ENCODE measurements at regions not wholly inside any gene's neighbourhood (a gene's known extent, or its start where the extent isn't known, plus 50 kb on each side); places are given as distances from the start of the nearest gene placed in this dataset.
A peak's percentile ranks its signal among the peaks of the same experiment; 100 is the strongest.
"Not testable (repeated sequence)": the region's sequence is repeated elsewhere in the genome, so short reads cannot be mapped to it uniquely, and the experiment has no call there.

DNA sequence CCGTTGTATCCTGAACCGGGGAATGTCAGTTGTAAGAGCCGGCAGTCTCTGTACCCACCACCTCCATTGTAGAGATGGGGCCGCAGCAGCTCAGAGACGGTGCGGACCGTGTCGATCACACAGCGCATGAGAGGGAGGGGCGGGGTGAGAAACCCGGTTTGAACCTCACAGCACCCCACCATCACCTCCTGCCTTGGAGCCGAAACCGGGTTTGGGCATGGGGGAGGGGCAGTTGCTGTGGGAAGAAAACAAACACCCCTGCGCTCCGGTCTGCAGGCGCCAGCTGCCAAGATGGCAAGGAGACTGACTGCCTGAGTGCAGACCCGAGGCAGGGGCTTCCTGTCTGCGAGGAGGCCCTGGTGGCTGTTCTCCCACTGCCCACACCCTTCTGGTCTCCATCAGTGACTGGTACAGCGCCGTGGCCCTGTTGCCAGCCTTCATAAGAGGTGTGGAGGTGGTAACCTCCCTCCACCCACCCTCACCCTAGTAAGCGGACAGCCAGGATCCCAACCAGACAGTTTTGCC lies 69.2 kb upstream of the SSBP3 start:
- ATAC-seq (ENCODE audit: low read depth) (no peak), DNase-seq (ENCODE audit: low spot score) (no peak)
- H3K9me3 ChIP-seq (ENCODE audit: severe bottlenecking), result no peaks in the 10 kb centered on the region
- TF ChIP-seq, protein P1, sequence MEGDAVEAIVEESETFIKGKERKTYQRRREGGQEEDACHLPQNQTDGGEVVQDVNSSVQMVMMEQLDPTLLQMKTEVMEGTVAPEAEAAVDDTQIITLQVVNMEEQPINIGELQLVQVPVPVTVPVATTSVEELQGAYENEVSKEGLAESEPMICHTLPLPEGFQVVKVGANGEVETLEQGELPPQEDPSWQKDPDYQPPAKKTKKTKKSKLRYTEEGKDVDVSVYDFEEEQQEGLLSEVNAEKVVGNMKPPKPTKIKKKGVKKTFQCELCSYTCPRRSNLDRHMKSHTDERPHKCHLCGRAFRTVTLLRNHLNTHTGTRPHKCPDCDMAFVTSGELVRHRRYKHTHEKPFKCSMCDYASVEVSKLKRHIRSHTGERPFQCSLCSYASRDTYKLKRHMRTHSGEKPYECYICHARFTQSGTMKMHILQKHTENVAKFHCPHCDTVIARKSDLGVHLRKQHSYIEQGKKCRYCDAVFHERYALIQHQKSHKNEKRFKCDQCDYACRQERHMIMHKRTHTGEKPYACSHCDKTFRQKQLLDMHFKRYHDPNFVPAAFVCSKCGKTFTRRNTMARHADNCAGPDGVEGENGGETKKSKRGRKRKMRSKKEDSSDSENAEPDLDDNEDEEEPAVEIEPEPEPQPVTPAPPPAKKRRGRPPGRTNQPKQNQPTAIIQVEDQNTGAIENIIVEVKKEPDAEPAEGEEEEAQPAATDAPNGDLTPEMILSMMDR (IDR thresholded peaks at IDR 0.05; ENCODE audit: poor library complexity, severe bottlenecking), result no peak
- H3K36me3 ChIP-seq (ENCODE audit: low read depth), result no peaks in the 10 kb centered on the region
- no peak overlapping the region for H3K4me3 ChIP-seq (ENCODE audit: severe bottlenecking)
- no peaks in the 10 kb centered on the region for H3K4me1 ChIP-seq (ENCODE audit: insufficient read depth, poor library complexity, severe bottlenecking)
- no peak overlapping the region for H3K27ac ChIP-seq (ENCODE audit: poor library complexity, severe bottlenecking)
- H3K27me3 ChIP-seq (ENCODE audit: insufficient read depth, poor library complexity, severe bottlenecking), result peaks cover 9% of the 10 kb centered on the region

DNA sequence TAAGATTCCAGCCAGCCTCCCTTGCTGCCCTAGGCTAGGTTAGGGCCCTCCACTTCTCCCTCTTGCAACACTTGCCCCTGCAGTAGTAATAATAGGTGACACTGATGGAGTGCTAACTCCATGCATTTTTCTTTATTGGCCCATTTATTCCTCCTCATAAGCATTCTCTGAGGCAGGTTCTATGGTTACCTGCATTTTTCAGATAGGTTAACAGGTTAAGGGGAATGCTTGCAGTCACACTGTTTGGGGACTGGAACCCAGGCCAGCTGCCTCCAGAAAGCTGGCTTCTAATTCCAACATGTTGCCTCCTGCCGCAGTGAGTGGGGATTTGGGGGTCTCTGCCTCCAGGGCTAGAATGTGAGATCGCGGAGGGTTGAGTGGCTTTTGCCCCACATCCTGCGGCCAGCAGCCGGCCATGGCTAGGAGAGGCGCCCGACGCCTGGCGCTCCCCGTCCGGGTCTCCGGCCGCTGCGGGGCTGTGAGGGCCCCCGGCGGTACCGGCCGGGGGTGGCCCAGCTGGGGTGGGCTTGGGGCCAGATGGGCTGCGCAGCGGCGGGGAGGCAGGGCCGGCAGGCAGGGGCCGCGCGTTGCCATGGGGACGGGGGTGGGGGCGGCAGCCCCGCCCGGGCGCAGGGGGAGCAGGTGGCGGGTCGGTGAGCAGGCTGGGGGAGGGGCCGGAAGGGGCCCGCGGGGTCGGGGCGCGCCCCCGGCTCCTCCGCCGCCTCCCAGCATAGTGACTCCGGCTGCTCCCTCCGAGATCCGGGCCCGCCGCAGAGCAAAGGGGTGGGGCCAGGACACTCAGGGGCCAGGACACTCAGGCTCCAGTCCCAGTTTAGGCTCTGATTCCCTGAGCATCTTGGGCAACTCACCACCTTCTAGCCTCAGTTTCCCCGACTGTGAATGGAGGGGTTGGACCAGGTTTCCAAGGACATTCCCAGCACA lies 68.4 kb upstream of the SSBP3 start:
- no peaks in the 10 kb centered on the region for H3K9me3 ChIP-seq (ENCODE audit: severe bottlenecking)
- no peaks in the 10 kb centered on the region for H3K4me1 ChIP-seq (ENCODE audit: insufficient read depth, poor library complexity, severe bottlenecking)
- TF ChIP-seq, protein P1 (IDR thresholded peaks at IDR 0.05; ENCODE audit: poor library complexity, severe bottlenecking), result no peak
- no peaks in the 10 kb centered on the region for H3K36me3 ChIP-seq (ENCODE audit: low read depth)
- H3K27me3 ChIP-seq (ENCODE audit: insufficient read depth, poor library complexity, severe bottlenecking), result peaks cover 9% of the 10 kb centered on the region
- no peak for DNase-seq (ENCODE audit: low spot score)
- no peak overlapping the region for H3K27ac ChIP-seq (ENCODE audit: poor library complexity, severe bottlenecking)
- ATAC-seq (ENCODE audit: low read depth), result no peak
- H3K4me3 ChIP-seq (ENCODE audit: severe bottlenecking), result no peak overlapping the region

- TF ChIP-seq, protein P1 (IDR thresholded peaks at IDR 0.05; ENCODE audit: poor library complexity, severe bottlenecking), result no peak
- Histone ChIP-seq H3K9me3 (ENCODE audit: severe bottlenecking) (no peaks in the 10 kb centered on the region), H3K4me1 (ENCODE audit: insufficient read depth, poor library complexity, severe bottlenecking) (no peaks in the 10 kb centered on the region), H3K36me3 (ENCODE audit: low read depth) (no peaks in the 10 kb centered on the region), H3K4me3 (ENCODE audit: severe bottlenecking) (no peak overlapping the region), H3K27me3 (ENCODE audit: insufficient read depth, poor library complexity, severe bottlenecking) (peaks cover 9% of the 10 kb centered on the region), H3K27ac (ENCODE audit: poor library complexity, severe bottlenecking) (no peak overlapping the region)
- DNase-seq (ENCODE audit: low spot score) (no peak), ATAC-seq (ENCODE audit: low read depth) (no peak)
Observed at GRCh38 chr1:54471588-54471987, 65.4 kb upstream of the SSBP3 start.

DNA sequence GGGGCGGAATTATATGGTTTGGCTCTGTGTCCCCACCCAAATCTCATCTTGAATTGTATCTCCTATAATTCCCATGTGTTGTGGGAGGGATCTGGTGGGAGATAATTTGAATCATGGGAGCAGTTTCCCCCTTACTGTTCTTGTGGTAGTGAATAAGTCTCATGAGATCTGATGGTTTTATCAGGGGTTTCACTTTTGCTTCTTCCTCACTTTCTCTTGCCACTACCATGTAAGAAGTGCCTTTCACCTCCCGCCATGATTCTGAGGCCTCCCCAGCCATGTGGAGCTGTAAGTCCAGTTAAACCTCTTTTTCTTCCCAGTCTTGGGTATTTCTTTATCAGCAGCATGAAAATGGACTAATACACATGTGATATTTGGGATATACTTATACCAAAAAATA lies 63.2 kb upstream of the SSBP3 start:
- ATAC-seq (ENCODE audit: low read depth); H3K27me3 ChIP-seq (ENCODE audit: insufficient read depth, poor library complexity, severe bottlenecking); H3K4me3 ChIP-seq (ENCODE audit: severe bottlenecking); H3K9me3 ChIP-seq (ENCODE audit: severe bottlenecking); H3K4me1 ChIP-seq (ENCODE audit: insufficient read depth, poor library complexity, severe bottlenecking); H3K36me3 ChIP-seq (ENCODE audit: low read depth); H3K27ac ChIP-seq (ENCODE audit: poor library complexity, severe bottlenecking); DNase-seq (ENCODE audit: low spot score): not testable (repeated sequence)

DNA sequence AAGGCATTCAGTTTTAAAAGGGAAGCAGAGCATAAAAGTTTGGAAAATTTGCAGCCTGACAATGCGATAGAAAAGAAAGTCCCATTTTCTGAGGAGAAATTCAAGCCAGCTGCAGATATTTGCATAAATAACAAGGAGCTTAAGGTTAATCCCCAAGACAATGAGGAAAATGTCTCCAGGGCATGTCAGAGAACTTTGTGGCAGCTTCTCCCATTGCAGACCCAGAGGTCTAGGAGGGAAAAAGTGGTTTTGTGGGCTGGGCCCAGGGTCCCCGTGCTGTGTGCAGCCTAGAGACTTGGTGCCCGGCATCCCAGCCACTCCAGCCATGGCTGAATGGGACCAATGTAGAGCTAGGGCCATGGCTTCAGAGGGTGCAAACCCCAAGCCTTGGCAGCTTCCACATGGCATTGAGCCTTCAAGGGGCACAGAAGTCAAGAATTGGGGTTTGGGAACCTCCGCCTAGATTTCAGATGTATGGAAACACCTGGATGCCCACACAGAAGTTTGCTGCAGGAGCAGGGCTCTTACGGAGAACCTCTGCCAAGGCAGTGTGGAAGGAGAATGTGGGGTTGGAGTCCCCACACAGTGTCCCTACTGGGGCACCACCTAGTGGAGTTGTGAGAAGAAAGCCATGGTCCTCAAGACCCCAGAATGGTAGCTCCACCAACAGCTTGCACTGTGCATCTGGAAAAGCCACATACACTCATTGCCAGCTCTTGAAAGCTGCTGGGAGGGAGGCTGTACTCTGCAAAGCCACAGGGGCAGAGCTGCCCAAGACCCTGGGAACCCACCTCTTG lies 62.3 kb upstream of the SSBP3 start:
- DNase-seq (ENCODE audit: low spot score), result peak; percentile 16
- H3K4me1 ChIP-seq (ENCODE audit: insufficient read depth, poor library complexity, severe bottlenecking); H3K27me3 ChIP-seq (ENCODE audit: insufficient read depth, poor library complexity, severe bottlenecking); H3K27ac ChIP-seq (ENCODE audit: poor library complexity, severe bottlenecking); ATAC-seq (ENCODE audit: low read depth); H3K36me3 ChIP-seq (ENCODE audit: low read depth); H3K4me3 ChIP-seq (ENCODE audit: severe bottlenecking); H3K9me3 ChIP-seq (ENCODE audit: severe bottlenecking): not testable (repeated sequence)

Data from RWPE2 (cell line).